ENCODE measurements at regions not wholly inside any gene's neighbourhood (a gene's known extent, or its start where the extent isn't known, plus 50 kb on each side); places are given as distances from the start of the nearest gene placed in this dataset.

GRCh38 chr5:20469792-20470191 is 481.8 kb upstream of the CDH18 start:
- Histone ChIP-seq H3K4me1 (ENCODE audit: insufficient read depth) (no peaks in the 10 kb centered on the region), H3K36me3 (no peaks in the 10 kb centered on the region), H3K4me3 (no peak overlapping the region), H3K27me3 (no peaks in the 10 kb centered on the region), H3K9me3 (no peaks in the 10 kb centered on the region), H3K27ac (no peak overlapping the region)
- no peak for DNase-seq
- TF ChIP-seq EP300 (IDR thresholded peaks at IDR 0.05) = no peak
- no peak for TF ChIP-seq POLR2A (IDR thresholded peaks at IDR 0.05)
- TF ChIP-seq, protein P1, sequence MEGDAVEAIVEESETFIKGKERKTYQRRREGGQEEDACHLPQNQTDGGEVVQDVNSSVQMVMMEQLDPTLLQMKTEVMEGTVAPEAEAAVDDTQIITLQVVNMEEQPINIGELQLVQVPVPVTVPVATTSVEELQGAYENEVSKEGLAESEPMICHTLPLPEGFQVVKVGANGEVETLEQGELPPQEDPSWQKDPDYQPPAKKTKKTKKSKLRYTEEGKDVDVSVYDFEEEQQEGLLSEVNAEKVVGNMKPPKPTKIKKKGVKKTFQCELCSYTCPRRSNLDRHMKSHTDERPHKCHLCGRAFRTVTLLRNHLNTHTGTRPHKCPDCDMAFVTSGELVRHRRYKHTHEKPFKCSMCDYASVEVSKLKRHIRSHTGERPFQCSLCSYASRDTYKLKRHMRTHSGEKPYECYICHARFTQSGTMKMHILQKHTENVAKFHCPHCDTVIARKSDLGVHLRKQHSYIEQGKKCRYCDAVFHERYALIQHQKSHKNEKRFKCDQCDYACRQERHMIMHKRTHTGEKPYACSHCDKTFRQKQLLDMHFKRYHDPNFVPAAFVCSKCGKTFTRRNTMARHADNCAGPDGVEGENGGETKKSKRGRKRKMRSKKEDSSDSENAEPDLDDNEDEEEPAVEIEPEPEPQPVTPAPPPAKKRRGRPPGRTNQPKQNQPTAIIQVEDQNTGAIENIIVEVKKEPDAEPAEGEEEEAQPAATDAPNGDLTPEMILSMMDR (IDR thresholded peaks at IDR 0.05) = no peak
- intact Hi-C loops (cut with DNase I) = no loop called here
- WGBS, 3 donors = 51 to 74% (median 61%) methylated on average over 2 of the region's 2 CpGs

GRCh38 chr5:20469390-20469789 is 481.4 kb upstream of the CDH18 start:
- H3K27ac ChIP-seq = no peak overlapping the region
- H3K9me3 ChIP-seq = no peaks in the 10 kb centered on the region
- H3K27me3 ChIP-seq = no peaks in the 10 kb centered on the region
- no peak overlapping the region for H3K4me3 ChIP-seq
- TF ChIP-seq, protein P1 (IDR thresholded peaks at IDR 0.05) = no peak
- TF ChIP-seq POLR2A (IDR thresholded peaks at IDR 0.05) (no peak), EP300 (IDR thresholded peaks at IDR 0.05) (no peak)
- no peaks in the 10 kb centered on the region for H3K36me3 ChIP-seq
- WGBS, 3 donors = 74 to 81% (median 79%) methylated on average over 3 of the region's 3 CpGs
- no peak for DNase-seq
- intact Hi-C loops (cut with DNase I) = no loop called here
- no peaks in the 10 kb centered on the region for H3K4me1 ChIP-seq (ENCODE audit: insufficient read depth)

GRCh38 chr5:20466512-20466911 is 478.5 kb upstream of the CDH18 start:
- TF ChIP-seq EP300 (IDR thresholded peaks at IDR 0.05) (no peak), POLR2A (IDR thresholded peaks at IDR 0.05) (no peak)
- TF ChIP-seq, protein P1 (IDR thresholded peaks at IDR 0.05) = no peak
- no peak for DNase-seq
- Histone ChIP-seq H3K27me3 (no peaks in the 10 kb centered on the region), H3K4me3 (no peak overlapping the region), H3K36me3 (no peaks in the 10 kb centered on the region), H3K4me1 (ENCODE audit: insufficient read depth) (no peaks in the 10 kb centered on the region), H3K27ac (no peak overlapping the region), H3K9me3 (no peaks in the 10 kb centered on the region)
- intact Hi-C loops (cut with DNase I) = no loop called here
- WGBS, 3 donors = 44 to 85% (median 79%) methylated on average over 1 of the region's 1 CpG

GRCh38 chr5:20463206-20463605 is 475.2 kb upstream of the CDH18 start:
- Histone ChIP-seq H3K27ac (no peak overlapping the region), H3K4me1 (ENCODE audit: insufficient read depth) (no peaks in the 10 kb centered on the region), H3K27me3 (no peaks in the 10 kb centered on the region), H3K36me3 (no peaks in the 10 kb centered on the region), H3K9me3 (no peaks in the 10 kb centered on the region), H3K4me3 (no peak overlapping the region)
- intact Hi-C loops (cut with DNase I) = no loop called here
- 50 to 60% (median 50%) methylated on average over 4 of the region's 4 CpGs for WGBS, 3 donors
- no peak for DNase-seq
- TF ChIP-seq, protein P1 (IDR thresholded peaks at IDR 0.05) = no peak
- no peak for TF ChIP-seq EP300 (IDR thresholded peaks at IDR 0.05)

- WGBS, 3 donors = 88 to 94% (median 92%) methylated on average over 3 of the region's 3 CpGs
- intact Hi-C loops (cut with DNase I) = loop anchor here in 1 of 4 donors (2.0 kb wide), 1 partner anchor 19 kb away; no protein-coding TSS in a partner anchor
- H3K27me3 ChIP-seq = no peaks in the 10 kb centered on the region
- TF ChIP-seq POLR2A (IDR thresholded peaks at IDR 0.05) (no peak), EP300 (IDR thresholded peaks at IDR 0.05) (no peak)
- TF ChIP-seq, protein P1 (IDR thresholded peaks at IDR 0.05) = no peak
- no peak overlapping the region for H3K27ac ChIP-seq
- H3K4me1 ChIP-seq (ENCODE audit: insufficient read depth) = no peaks in the 10 kb centered on the region
- no peak for DNase-seq
- H3K36me3 ChIP-seq = no peaks in the 10 kb centered on the region
- no peaks in the 10 kb centered on the region for H3K9me3 ChIP-seq
- no peak overlapping the region for H3K4me3 ChIP-seq
Observed at GRCh38 chr5:20446121-20446520, 458.1 kb upstream of the CDH18 start.
